WI38 (cell line): ENCODE measurements at regions not wholly inside any gene's neighbourhood (a gene's known extent, or its start where the extent isn't known, plus 50 kb on each side); places are given as distances from the start of the nearest gene placed in this dataset.
"Not testable (repeated sequence)": the region's sequence is repeated elsewhere in the genome, so short reads cannot be mapped to it uniquely, and the experiment has no call there.

Experiments
- H3K4me3 ChIP-seq: 2 replicates; pipeline ENCODE4 v1.5.1; 2011; ENCODE audit warnings: low read depth, mild to moderate bottlenecking, control low read depth, low read length
- TF ChIP-seq, protein P1 (sequence below): IDR thresholded peaks from 2 replicates; pipeline ENCODE4 v1.5.1; 2012; ENCODE audit warnings: low read depth, mild to moderate bottlenecking, control low read depth, low read length

DNA sequence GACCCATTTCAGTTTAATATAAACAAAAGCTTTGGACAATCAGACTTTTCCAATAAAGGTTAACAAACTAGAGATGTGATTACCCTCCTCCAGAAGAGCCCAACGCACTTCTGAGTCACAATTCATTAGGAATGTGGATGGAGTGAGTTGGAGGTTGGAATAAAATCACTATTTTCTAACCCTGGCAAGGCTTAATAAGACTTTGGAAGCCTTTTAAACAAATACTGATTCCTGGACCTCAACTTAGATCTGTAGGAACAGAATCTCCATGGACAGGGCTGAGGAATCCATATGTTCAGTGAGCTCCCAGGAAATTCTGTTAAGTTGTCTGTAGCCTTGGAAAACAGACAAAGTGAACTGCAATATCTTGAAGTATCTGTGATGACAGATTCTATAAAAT, 233.5 kb upstream of the ELL2 start:
- TF ChIP-seq, protein P1, sequence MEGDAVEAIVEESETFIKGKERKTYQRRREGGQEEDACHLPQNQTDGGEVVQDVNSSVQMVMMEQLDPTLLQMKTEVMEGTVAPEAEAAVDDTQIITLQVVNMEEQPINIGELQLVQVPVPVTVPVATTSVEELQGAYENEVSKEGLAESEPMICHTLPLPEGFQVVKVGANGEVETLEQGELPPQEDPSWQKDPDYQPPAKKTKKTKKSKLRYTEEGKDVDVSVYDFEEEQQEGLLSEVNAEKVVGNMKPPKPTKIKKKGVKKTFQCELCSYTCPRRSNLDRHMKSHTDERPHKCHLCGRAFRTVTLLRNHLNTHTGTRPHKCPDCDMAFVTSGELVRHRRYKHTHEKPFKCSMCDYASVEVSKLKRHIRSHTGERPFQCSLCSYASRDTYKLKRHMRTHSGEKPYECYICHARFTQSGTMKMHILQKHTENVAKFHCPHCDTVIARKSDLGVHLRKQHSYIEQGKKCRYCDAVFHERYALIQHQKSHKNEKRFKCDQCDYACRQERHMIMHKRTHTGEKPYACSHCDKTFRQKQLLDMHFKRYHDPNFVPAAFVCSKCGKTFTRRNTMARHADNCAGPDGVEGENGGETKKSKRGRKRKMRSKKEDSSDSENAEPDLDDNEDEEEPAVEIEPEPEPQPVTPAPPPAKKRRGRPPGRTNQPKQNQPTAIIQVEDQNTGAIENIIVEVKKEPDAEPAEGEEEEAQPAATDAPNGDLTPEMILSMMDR = no peak
- no peak overlapping the region for H3K4me3 ChIP-seq

DNA sequence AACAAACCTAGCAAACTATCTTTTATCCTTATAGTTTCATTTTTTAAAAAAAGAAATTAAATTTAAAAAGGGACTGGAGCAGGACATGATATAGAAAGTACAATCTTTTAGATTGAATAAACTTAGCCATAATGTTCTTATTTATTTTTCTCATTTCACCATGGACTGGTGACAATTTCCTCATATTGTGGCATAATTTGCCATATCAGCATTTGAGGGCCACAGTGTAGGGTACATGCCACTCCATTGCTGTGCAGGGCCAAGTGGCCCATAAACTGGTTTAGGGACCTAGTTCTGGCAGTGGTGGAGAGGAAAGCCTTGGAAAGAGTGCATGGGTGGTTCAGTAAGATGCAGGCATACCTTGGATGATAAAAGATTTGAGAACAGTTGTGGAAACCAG, 232.9 kb upstream of the ELL2 start:
- TF ChIP-seq, protein P1 = no peak
- H3K4me3 ChIP-seq = no peak overlapping the region

DNA sequence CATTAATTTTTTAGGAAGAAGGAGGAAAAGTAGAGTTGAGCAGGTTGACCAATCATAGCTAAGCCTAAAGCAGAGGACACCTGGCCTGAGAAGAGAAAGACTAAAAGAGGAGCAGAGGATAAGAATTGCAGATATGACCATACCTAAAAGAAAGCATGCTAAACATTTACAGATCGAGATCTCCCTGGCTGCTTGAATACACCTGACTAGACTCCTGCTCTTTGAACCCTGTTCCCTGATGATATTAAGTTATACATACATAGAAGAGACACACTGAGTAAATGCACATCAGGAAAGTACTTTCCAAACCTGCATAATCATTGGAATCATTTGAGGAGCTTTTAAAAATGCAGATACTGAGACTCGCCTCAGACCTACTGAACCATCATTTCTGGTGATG, 232.3 kb upstream of the ELL2 start:
- TF ChIP-seq, protein P1 = no peak
- H3K4me3 ChIP-seq = no peak overlapping the region

DNA sequence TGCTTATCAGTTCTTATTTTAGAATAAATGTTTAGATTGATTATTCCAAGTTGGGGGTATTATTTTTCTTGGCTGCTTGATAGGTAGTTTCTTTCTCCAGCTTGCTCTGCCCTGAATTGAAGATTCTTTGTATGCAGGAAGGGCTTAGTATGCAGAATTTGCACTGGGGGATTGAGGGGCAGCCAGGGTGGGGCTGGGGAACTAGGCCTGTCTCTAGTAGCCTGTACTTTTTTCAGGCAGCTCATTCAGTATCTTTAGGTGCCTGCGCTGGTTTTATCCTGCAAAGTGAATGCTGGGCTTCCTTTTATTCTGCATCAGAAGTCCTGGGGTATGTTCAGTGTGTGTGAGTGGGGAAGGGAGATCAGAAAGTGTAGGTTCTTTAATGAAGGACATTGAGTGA, 228.3 kb upstream of the ELL2 start:
- TF ChIP-seq, protein P1 = no peak
- no peak overlapping the region for H3K4me3 ChIP-seq

DNA sequence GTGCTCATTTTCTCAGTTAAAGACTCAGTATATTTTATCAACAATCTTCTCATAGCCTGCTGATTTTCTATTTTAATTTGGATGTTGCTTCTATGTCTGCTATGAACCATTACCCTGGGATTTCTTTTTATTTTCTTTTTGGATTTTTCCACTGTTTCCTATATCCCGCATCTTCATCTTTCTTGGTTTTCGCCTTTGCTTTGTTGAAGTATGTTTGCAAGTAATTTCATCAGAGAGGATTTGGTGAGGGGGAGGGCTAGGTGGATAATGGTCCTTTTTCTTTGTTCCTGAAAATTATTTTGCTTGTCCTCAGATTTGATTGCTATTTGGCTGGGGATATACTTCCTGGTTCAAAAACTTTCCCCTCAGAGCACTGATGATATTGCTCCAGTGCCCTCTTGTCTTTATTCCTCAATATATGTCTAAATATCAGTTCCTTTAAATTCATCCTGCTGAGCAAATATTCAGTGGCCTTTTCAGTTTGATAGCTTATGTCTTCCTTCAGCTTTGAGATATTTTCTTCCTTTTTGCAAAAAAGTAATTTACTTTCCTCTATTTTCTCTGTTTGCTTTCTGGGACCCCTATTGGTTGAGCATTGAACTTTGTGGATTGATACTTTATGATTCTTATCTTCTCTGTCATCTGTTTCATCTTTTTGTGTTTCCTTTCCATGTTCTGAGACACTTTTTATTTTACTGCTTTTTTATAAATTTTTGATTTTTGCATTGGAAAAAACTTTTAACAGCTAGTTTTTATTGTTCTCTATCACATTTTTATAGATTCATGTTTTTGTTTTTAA, 227.6 kb upstream of the ELL2 start:
- TF ChIP-seq, protein P1 = no peak
- no peak overlapping the region for H3K4me3 ChIP-seq

DNA sequence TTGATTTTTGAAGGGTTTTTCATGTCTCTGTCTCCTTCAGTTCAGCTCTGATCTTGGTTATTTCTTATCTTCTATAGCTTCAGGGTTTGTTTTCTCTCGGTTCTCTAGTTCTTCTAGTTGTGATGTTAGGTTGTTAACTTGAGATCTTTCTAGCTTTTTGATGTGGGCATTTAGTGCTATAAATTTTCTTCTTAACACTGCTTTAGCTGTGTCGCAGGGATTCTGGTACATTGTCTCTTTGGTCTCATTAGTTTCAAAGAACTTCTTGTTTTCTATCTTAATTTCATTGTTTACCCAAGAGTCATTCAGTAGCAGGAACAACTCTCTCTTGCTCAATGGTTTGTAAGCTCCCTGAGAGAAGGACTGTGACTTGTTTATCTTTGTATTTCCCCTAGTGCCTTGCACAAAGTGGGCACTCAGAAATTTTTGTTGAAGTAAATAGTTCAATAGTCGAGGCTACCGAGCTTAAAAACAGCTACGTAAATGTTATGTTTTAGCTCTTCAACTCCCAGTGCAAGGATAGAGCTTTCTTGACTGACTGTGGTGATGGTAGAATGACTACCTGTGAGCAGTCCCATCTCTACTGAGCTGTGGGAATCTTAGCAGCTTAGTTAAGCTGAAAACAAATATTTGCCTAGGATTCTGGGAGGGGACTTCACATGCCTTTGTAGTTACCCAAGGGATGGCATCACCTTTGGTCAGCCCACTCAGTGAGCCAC, 225.8 kb upstream of the ELL2 start:
- no peak overlapping the region for H3K4me3 ChIP-seq
- TF ChIP-seq, protein P1 = no peak

DNA sequence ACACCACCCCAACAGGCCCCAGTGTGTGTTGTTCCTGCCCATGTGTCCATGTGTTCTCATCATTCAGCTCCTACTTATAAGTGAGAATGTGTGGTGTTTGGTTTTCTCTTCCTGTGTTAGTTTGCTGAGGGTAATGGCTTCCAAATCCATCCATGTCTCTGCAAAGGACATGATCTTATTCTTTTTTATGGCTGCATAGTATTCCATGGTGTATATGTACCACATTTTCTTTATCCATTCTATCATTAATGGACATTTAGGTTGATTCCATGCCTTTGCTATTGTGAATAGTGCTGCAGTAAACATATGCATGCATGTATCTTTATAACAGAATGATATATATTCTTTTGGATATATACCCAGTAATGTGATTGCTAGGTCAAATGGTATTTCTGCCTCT, 222.9 kb upstream of the ELL2 start:
- not testable (repeated sequence) for H3K4me3 ChIP-seq
